ENCODE measurements at regions not wholly inside any gene's neighbourhood (a gene's known extent, or its start where the extent isn't known, plus 50 kb on each side); places are given as distances from the start of the nearest gene placed in this dataset.

DNA sequence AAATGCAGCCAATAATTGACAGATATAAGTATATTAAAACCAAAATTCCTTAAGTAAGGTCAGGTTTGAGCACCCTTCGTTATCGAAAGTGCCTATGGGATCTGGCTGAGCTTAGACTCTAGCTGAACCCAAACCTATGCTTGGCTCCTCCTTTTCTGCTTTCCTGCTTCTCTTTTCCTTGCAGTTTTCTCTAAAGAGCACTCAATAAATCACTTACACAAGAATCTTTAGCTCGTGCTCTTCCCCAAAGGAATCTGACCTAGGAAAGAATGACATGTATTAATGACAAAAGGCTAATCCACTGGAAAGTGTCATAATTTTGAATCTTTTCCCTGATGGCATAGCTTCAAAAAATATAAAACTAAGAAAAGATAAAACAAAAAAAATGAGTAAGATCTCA, 282.7 kb downstream of the DKK2 start:
- Histone ChIP-seq H4K5ac (ENCODE audit: insufficient read length, low read depth, low read length) (no peak overlapping the region), H2BK12ac (ENCODE audit: insufficient read length, low read depth, low read length) (no peak overlapping the region), H3K27me3 (ENCODE audit: insufficient read depth, low read length) (no peaks in the 10 kb centered on the region), H2AK5ac (ENCODE audit: insufficient read length, low read length) (no peak overlapping the region), H2BK15ac (ENCODE audit: low read depth, low read length) (no peak overlapping the region), H4K8ac (replicated peaks; ENCODE audit: insufficient read length, low read depth, low read length) (no peak overlapping the region), H3K4me1 (ENCODE audit: insufficient read depth, low read length) (no peaks in the 10 kb centered on the region), H3K14ac (ENCODE audit: insufficient read depth, low read length) (no peak overlapping the region), H2AFZ (ENCODE audit: low read length) (no peak overlapping the region), H2BK120ac (ENCODE audit: low read depth, low read length, poor library complexity, severe bottlenecking) (no peak overlapping the region), H3K9ac (ENCODE audit: extremely low read depth, insufficient read length, low read length) (no peak overlapping the region), H4K91ac (ENCODE audit: insufficient read length, low read depth, low read length) (no peak overlapping the region), H2BK20ac (ENCODE audit: low read depth, low read length, poor library complexity, severe bottlenecking) (no peak overlapping the region), H3K18ac (ENCODE audit: insufficient read length, low read depth, low read length) (no peak overlapping the region), H3K4ac (ENCODE audit: low read depth, low read length) (no peak overlapping the region), H3K27ac (ENCODE audit: insufficient read length, low read depth, low read length) (no peak overlapping the region), H3K23me2 (ENCODE audit: insufficient read length, low read depth, low read length, poor library complexity, severe bottlenecking) (no peaks in the 10 kb centered on the region), H2BK5ac (ENCODE audit: insufficient read length, low read length) (no peak overlapping the region), H3K23ac (ENCODE audit: insufficient read length, low read depth, low read length) (no peak overlapping the region), H3K56ac (ENCODE audit: insufficient read length, low read depth, low read length) (no peak overlapping the region), H3K79me1 (ENCODE audit: insufficient read depth, low read depth, low read length, poor library complexity, severe bottlenecking) (no peaks in the 10 kb centered on the region), H3K9me3 (ENCODE audit: control insufficient read depth, low read depth, low read length) (no peaks in the 10 kb centered on the region), H3K79me2 (ENCODE audit: insufficient read depth, low read length) (no peaks in the 10 kb centered on the region), H3K4me2 (ENCODE audit: insufficient read depth, insufficient read length, low read length) (no peak overlapping the region), H4K20me1 (ENCODE audit: control insufficient read depth, insufficient read depth, insufficient read length) (no peaks in the 10 kb centered on the region), H3T11ph (ENCODE audit: low read length) (no peak overlapping the region)
- no peaks in the 10 kb centered on the region for H3K4me1 Mint-ChIP-seq
- no peaks in the 10 kb centered on the region for H3K9me3 Mint-ChIP-seq
- no peak overlapping the region for H3K27ac Mint-ChIP-seq
- TF ChIP-seq, protein P1, sequence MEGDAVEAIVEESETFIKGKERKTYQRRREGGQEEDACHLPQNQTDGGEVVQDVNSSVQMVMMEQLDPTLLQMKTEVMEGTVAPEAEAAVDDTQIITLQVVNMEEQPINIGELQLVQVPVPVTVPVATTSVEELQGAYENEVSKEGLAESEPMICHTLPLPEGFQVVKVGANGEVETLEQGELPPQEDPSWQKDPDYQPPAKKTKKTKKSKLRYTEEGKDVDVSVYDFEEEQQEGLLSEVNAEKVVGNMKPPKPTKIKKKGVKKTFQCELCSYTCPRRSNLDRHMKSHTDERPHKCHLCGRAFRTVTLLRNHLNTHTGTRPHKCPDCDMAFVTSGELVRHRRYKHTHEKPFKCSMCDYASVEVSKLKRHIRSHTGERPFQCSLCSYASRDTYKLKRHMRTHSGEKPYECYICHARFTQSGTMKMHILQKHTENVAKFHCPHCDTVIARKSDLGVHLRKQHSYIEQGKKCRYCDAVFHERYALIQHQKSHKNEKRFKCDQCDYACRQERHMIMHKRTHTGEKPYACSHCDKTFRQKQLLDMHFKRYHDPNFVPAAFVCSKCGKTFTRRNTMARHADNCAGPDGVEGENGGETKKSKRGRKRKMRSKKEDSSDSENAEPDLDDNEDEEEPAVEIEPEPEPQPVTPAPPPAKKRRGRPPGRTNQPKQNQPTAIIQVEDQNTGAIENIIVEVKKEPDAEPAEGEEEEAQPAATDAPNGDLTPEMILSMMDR (conservative IDR thresholded peaks at IDR 0.05): no peak
- no CpG with 5 or more reads among the region's 3 CpGs for WGBS (ENCODE audit: extremely low coverage, insufficient read length, low lambda C conversion rate)
- no peaks in the 10 kb centered on the region for H3K27me3 Mint-ChIP-seq (ENCODE audit: low read depth)
- H3K4me3 Mint-ChIP-seq: no peak overlapping the region
- H3K36me3 Mint-ChIP-seq (ENCODE audit: insufficient read depth in 1 of 3, low read depth in 3 of 3): no peaks in the 10 kb centered on the region
- DNase-seq: no peak

All from H9 (cell line).